ENCODE measurements at regions not wholly inside any gene's neighbourhood (a gene's known extent, or its start where the extent isn't known, plus 50 kb on each side); places are given as distances from the start of the nearest gene placed in this dataset.

DNA sequence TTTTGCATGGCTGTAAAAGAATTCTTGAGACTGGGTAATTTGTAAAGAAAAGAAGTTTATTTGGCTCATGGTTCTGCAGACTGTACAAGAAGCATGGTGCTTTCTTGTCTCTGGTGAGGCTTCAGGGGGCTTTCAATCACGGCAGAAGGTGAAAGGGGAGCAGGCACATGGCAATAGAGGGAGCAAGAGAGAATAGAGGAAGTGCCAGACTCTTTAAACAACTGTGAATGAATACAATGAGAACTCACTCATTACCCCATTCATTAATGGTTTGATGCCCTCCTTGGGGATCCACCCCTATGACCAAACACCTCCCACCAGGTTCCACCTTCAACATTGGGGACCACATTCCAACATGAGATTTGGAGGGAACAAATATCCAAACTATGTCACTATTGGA lies 463.5 kb downstream of the MTX2 start:
- no peak for TF ChIP-seq EZH2 (IDR thresholded peaks at IDR 0.05)
- TF ChIP-seq POLR2AphosphoS5 (IDR thresholded peaks at IDR 0.05; ENCODE audit: borderline replicate concordance, low read depth, low read length) = no peak
- no peak for TF ChIP-seq FOXP2 (optimal IDR thresholded peaks at IDR 0.05; ENCODE audit: control extremely low read depth, extremely low read length, insufficient read depth)
